ENCODE measurements at regions not wholly inside any gene's neighbourhood (a gene's known extent, or its start where the extent isn't known, plus 50 kb on each side); places are given as distances from the start of the nearest gene placed in this dataset.

- DNase-seq = no peak
Observed at GRCh38 chr7:13159467-13160184, 472.2 kb downstream of the ARL4A start.

- DNase-seq = no peak
Observed at GRCh38 chr7:13161125-13161524, 473.7 kb downstream of the ARL4A start.

- no peak for DNase-seq
Observed at GRCh38 chr7:13165854-13166253, 478.4 kb downstream of the ARL4A start.

- DNase-seq = no peak
Observed at GRCh38 chr7:13166801-13167200, 479.4 kb downstream of the ARL4A start.

GRCh38 chr7:13169356-13169755, 481.9 kb downstream of the ARL4A start:
- DNase-seq = no peak

- DNase-seq = no peak
Observed at GRCh38 chr7:13174991-13175390, 487.6 kb downstream of the ARL4A start.

- no peak for DNase-seq
Observed at GRCh38 chr7:13179011-13179582, 491.7 kb downstream of the ARL4A start.

- DNase-seq = no peak
Observed at GRCh38 chr7:13179775-13180523, 492.5 kb downstream of the ARL4A start.

- peak; percentile 15 for DNase-seq
Observed at GRCh38 chr7:13181216-13181615, 493.8 kb downstream of the ARL4A start.

GRCh38 chr7:13185139-13185538, 497.7 kb downstream of the ARL4A start:
- DNase-seq = no peak

GRCh38 chr7:13188236-13188805, 500.9 kb downstream of the ARL4A start:
- DNase-seq = no peak

GRCh38 chr7:13188922-13189321, 501.5 kb downstream of the ARL4A start:
- no peak for DNase-seq

- no peak for DNase-seq
Observed at GRCh38 chr7:13189668-13190067, 502.2 kb downstream of the ARL4A start.

GRCh38 chr7:13197501-13197900, 510.1 kb downstream of the ARL4A start:
- no peak for DNase-seq

GRCh38 chr7:13198036-13198435, 510.6 kb downstream of the ARL4A start:
- no peak for DNase-seq

- DNase-seq = no peak
Observed at GRCh38 chr7:13198727-13199126, 511.3 kb downstream of the ARL4A start.

- DNase-seq = no peak
Observed at GRCh38 chr7:13201628-13202027, 514.2 kb downstream of the ARL4A start.

- no peak for DNase-seq
Observed at GRCh38 chr7:13217768-13218167, 530.3 kb downstream of the ARL4A start.

GRCh38 chr7:13225068-13225467, 537.6 kb downstream of the ARL4A start:
- DNase-seq = no peak

GRCh38 chr7:13226385-13226784, 539.0 kb downstream of the ARL4A start:
- DNase-seq = no peak

GRCh38 chr7:13231216-13231615, 543.8 kb downstream of the ARL4A start:
- no peak for DNase-seq

GRCh38 chr7:13235436-13235835, 548.0 kb downstream of the ARL4A start:
- no peak for DNase-seq

- no peak for DNase-seq
Observed at GRCh38 chr7:13236026-13236425, 548.6 kb downstream of the ARL4A start.

- no peak for DNase-seq
Observed at GRCh38 chr7:13240349-13240748, 552.9 kb downstream of the ARL4A start.

Data from NCI-H1694 (cell line).